Nephron (organoid): ENCODE measurements at regions not wholly inside any gene's neighbourhood (a gene's known extent, or its start where the extent isn't known, plus 50 kb on each side); places are given as distances from the start of the nearest gene placed in this dataset.

Source experiments
- H3K27ac Mint-ChIP-seq, 3 experiments: 2 replicates each; pipeline ENCODE4 v1.8.0; 2020; ENCODE audit warnings: mixed read lengths in 3 of 3, mild to moderate bottlenecking in 2 of 3, moderate library complexity in 1 of 3
- H3K27me3 Mint-ChIP-seq: 2 replicates; pipeline ENCODE4 v1.8.0; 2021; ENCODE audit warnings: low read depth, mild to moderate bottlenecking, moderate library complexity, mixed read lengths
- H3K36me3 Mint-ChIP-seq: 2 replicates; pipeline ENCODE4 v1.8.0; 2020; ENCODE audit warnings: low read depth, mixed read lengths
- H3K4me1 Mint-ChIP-seq: 2 replicates; pipeline ENCODE4 v1.8.0; 2020; ENCODE audit warnings: mixed read lengths
- H3K4me3 Mint-ChIP-seq, 3 experiments: 2 replicates each; pipeline ENCODE4 v1.8.0; 2020; ENCODE audit warnings: mild to moderate bottlenecking in 3 of 3, mixed read lengths in 3 of 3, moderate library complexity in 2 of 3
- H3K9me3 Mint-ChIP-seq: 2 replicates; pipeline ENCODE4 v1.8.0; 2020; ENCODE audit warnings: mixed read lengths
- CTCF ChIP-seq, 3 experiments: fragments of 200-600 bp; sonication (generic); IDR thresholded peaks; one replicate each; pipeline ENCODE4 v1.5.0; 2021; ENCODE audit warnings: antibody characterized with exemption in 3 of 3; ENCODE audit not compliant: unreplicated experiment in 3 of 3

GRCh38 chr12:31860401-31860800 lies 98.8 kb upstream of the RESF1 start:
- H3K9me3 Mint-ChIP-seq, result peaks cover 10% of the 10 kb centered on the region
- H3K27me3 Mint-ChIP-seq, result no peaks in the 10 kb centered on the region
- no peaks in the 10 kb centered on the region for H3K4me1 Mint-ChIP-seq
- H3K4me3 Mint-ChIP-seq, result no peak overlapping the region
- no peak for TF ChIP-seq CTCF (IDR thresholded peaks at IDR 0.05; ENCODE audit: unreplicated experiment in 3 of 3)
- H3K36me3 Mint-ChIP-seq, result no peaks in the 10 kb centered on the region
- no peak overlapping the region for H3K27ac Mint-ChIP-seq

- Mint-ChIP-seq H3K4me3 (no peak overlapping the region), H3K27ac (no peak overlapping the region), H3K27me3 (no peaks in the 10 kb centered on the region), H3K36me3 (no peaks in the 10 kb centered on the region), H3K9me3 (peaks cover 13% of the 10 kb centered on the region), H3K4me1 (no peaks in the 10 kb centered on the region)
- TF ChIP-seq CTCF (IDR thresholded peaks at IDR 0.05; ENCODE audit: unreplicated experiment in 3 of 3), result no peak
Measured at GRCh38 chr12:31859232-31859977, 99.8 kb upstream of the RESF1 start.

- Mint-ChIP-seq H3K4me3 (no peak overlapping the region), H3K27ac (no peak overlapping the region), H3K9me3 (peaks cover 30% of the 10 kb centered on the region), H3K27me3 (no peaks in the 10 kb centered on the region), H3K4me1 (no peaks in the 10 kb centered on the region), H3K36me3 (peaks cover 11% of the 10 kb centered on the region)
- TF ChIP-seq CTCF (IDR thresholded peaks at IDR 0.05; ENCODE audit: unreplicated experiment in 3 of 3), result no peak
Measured at GRCh38 chr12:31855427-31855826, 103.8 kb upstream of the RESF1 start.

- H3K27me3 Mint-ChIP-seq, result no peaks in the 10 kb centered on the region
- no peak overlapping the region for H3K4me3 Mint-ChIP-seq
- no peak for TF ChIP-seq CTCF (IDR thresholded peaks at IDR 0.05; ENCODE audit: unreplicated experiment in 3 of 3)
- peaks cover 30% of the 10 kb centered on the region for H3K9me3 Mint-ChIP-seq
- H3K4me1 Mint-ChIP-seq, result no peaks in the 10 kb centered on the region
- peaks cover 11% of the 10 kb centered on the region for H3K36me3 Mint-ChIP-seq
- H3K27ac Mint-ChIP-seq, result no peak overlapping the region
Measured at GRCh38 chr12:31853977-31854376, 105.2 kb upstream of the RESF1 start.

GRCh38 chr12:31853520-31853919 lies 105.7 kb upstream of the RESF1 start:
- H3K27me3 Mint-ChIP-seq, result no peaks in the 10 kb centered on the region
- H3K4me3 Mint-ChIP-seq, result no peak overlapping the region
- H3K27ac Mint-ChIP-seq, result no peak overlapping the region
- no peak for TF ChIP-seq CTCF (IDR thresholded peaks at IDR 0.05; ENCODE audit: unreplicated experiment in 3 of 3)
- peaks cover 33% of the 10 kb centered on the region for H3K9me3 Mint-ChIP-seq
- H3K4me1 Mint-ChIP-seq, result no peaks in the 10 kb centered on the region
- H3K36me3 Mint-ChIP-seq, result peaks cover 11% of the 10 kb centered on the region

GRCh38 chr12:31850268-31850667 lies 108.9 kb upstream of the RESF1 start:
- no peak overlapping the region for H3K27ac Mint-ChIP-seq
- H3K27me3 Mint-ChIP-seq, result no peaks in the 10 kb centered on the region
- peaks cover 18% of the 10 kb centered on the region for H3K36me3 Mint-ChIP-seq
- H3K4me3 Mint-ChIP-seq, result no peak overlapping the region
- peaks cover 49% of the 10 kb centered on the region for H3K9me3 Mint-ChIP-seq
- H3K4me1 Mint-ChIP-seq, result no peaks in the 10 kb centered on the region
- no peak for TF ChIP-seq CTCF (IDR thresholded peaks at IDR 0.05; ENCODE audit: unreplicated experiment in 3 of 3)
